Vagina (tissue), 2 donors: ENCODE measurements at regions not wholly inside any gene's neighbourhood (a gene's known extent, or its start where the extent isn't known, plus 50 kb on each side); places are given as distances from the start of the nearest gene placed in this dataset.
A peak's percentile ranks its signal among the peaks of the same experiment; 100 is the strongest.
"Not testable (repeated sequence)": the region's sequence is repeated elsewhere in the genome, so short reads cannot be mapped to it uniquely, and the experiment has no call there.

Experiments
- DNase-seq, 2 donors: peaks; one replicate each; pipeline ENCODE4 v3.0.0-alpha.2; 2017; ENCODE audit errors: extremely low spot score in 2 of 2
- H3K27ac ChIP-seq: fragments of 200-600 bp; sonication (generic); one replicate; pipeline ENCODE4 v1.5.1; 2019
- H3K27me3 ChIP-seq: fragments of 200-600 bp; sonication (generic); one replicate; pipeline ENCODE4 v1.5.1; 2019
- H3K36me3 ChIP-seq, 2 donors: fragments of 200-600 bp; sonication (generic); one replicate each; pipeline ENCODE4 v1.5.1; 2017 to 2019
- H3K4me1 ChIP-seq: fragments of 200-600 bp; sonication (generic); one replicate; pipeline ENCODE4 v1.5.1; 2019
- H3K4me3 ChIP-seq, 2 donors: fragments of 200-600 bp; sonication (generic); 1 replicate in 1 of 2; 2 replicates in 1 of 2; pipeline ENCODE4 v1.5.1; 2016 to 2019
- H3K9me3 ChIP-seq: fragments of 200-600 bp; sonication (generic); one replicate; pipeline ENCODE4 v1.5.1; 2019
- POLR2A ChIP-seq, 2 donors: fragments of 450-650 bp; IDR thresholded peaks; one replicate each; pipeline ENCODE4 v1.6.1; 2017; ENCODE audit warnings: antibody characterized with exemption in 2 of 2, mild to moderate bottlenecking in 2 of 2, moderate library complexity in 2 of 2
- POLR2AphosphoS5 ChIP-seq, 2 donors: sonication (generic); formaldehyde crosslinking; IDR thresholded peaks; one replicate each; pipeline ENCODE4 v1.9.0; 2017; ENCODE audit warnings: antibody characterized with exemption in 2 of 2, mild to moderate bottlenecking in 2 of 2, low read depth in 1 of 2; ENCODE audit not compliant: insufficient read depth in 1 of 2
- intact Hi-C: fragments of 100-400 bp; cut with DNase I; formaldehyde crosslinking; loops from one replicate; pipeline ENCODE4 v1.15.1; 2023
- TF ChIP-seq, protein P1 (sequence below), 3 experiments: fragments of 450-650 bp in 2 of 3; fragments of 200-600 bp in 1 of 3; sonication (generic) in 1 of 3; IDR thresholded peaks; one replicate each; pipeline ENCODE4 v1.5.1; 2017 to 2019; ENCODE audit warnings: antibody characterized with exemption in 3 of 3, mild to moderate bottlenecking in 2 of 3, moderate library complexity in 2 of 3

DNA sequence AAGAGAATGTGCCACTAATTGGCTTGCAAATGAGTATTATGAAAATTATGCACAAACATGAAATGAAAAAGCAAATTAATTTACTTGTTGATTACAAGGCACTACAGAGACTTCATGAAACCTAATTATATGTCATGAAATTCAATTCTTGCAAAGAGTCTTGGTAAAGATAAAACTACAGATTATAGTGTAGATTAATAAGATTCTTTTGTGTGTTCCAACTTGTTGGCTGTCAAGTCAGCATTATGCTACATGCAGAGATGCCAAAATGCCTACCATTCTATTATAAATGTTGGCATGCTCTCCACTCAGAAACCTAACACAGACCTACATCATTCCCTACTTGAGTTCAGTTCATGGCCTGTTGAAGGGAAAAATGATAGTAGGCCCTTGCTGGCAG lies 97.2 kb upstream of the KITLG start:
- Histone ChIP-seq H3K9me3 (no peaks in the 10 kb centered on the region), H3K4me1 (peaks cover 9% of the 10 kb centered on the region), H3K4me3 (no peak overlapping the region), H3K36me3 (no peaks in the 10 kb centered on the region), H3K27me3 (no peaks in the 10 kb centered on the region), H3K27ac (no peak overlapping the region)
- intact Hi-C loops = no loop called here
- TF ChIP-seq POLR2A (IDR thresholded peaks at IDR 0.05) (no peak), POLR2AphosphoS5 (IDR thresholded peaks at IDR 0.05; ENCODE audit: insufficient read depth in 1 of 2, low read depth in 1 of 2) (no peak)
- TF ChIP-seq, protein P1, sequence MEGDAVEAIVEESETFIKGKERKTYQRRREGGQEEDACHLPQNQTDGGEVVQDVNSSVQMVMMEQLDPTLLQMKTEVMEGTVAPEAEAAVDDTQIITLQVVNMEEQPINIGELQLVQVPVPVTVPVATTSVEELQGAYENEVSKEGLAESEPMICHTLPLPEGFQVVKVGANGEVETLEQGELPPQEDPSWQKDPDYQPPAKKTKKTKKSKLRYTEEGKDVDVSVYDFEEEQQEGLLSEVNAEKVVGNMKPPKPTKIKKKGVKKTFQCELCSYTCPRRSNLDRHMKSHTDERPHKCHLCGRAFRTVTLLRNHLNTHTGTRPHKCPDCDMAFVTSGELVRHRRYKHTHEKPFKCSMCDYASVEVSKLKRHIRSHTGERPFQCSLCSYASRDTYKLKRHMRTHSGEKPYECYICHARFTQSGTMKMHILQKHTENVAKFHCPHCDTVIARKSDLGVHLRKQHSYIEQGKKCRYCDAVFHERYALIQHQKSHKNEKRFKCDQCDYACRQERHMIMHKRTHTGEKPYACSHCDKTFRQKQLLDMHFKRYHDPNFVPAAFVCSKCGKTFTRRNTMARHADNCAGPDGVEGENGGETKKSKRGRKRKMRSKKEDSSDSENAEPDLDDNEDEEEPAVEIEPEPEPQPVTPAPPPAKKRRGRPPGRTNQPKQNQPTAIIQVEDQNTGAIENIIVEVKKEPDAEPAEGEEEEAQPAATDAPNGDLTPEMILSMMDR (IDR thresholded peaks at IDR 0.05) = no peak
- DNase-seq = no peak

DNA sequence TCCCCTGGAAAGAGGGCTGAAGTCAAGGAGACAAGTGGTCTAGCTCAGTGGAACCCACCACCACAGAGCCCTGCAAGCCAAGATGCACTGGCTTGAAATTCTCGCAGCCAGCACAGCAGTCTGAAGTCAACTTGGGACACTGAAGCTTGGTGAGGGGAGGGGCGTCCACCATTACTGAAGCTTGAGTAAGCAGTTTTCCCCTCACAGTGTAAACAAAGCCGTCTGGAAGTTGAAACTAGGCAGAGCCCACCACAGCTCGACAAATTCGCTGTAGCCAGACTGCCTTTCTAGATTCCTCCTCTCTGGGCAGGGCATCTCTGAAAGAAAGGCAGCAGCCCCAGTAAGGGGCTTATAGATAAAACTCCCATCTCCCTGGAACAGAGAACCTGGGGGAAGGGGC lies 87.3 kb upstream of the KITLG start:
- H3K4me1 ChIP-seq, DNase-seq, H3K27me3 ChIP-seq, H3K27ac ChIP-seq, H3K9me3 ChIP-seq, H3K4me3 ChIP-seq, H3K36me3 ChIP-seq, intact Hi-C loops: not testable (repeated sequence)

DNA sequence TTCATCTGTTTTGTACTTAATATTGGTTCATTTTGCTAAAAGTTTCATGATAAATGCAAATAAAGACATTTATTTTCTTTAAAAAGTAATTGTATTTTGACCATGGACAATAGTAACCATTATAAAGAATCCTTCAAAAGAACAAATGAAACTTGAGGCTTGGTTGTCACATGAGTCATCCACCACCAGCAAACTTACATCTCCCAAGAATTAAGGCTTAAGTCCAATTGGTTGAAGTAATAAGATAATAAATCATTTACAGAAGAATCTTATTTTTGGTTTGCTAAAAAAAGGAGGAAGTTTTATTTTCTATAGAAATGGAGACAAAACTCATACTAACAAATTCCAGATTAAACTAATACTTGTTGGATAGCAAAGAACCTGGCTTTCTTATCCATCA lies 84.8 kb upstream of the KITLG start:
- H3K27me3 ChIP-seq = no peaks in the 10 kb centered on the region
- no peak overlapping the region for H3K4me3 ChIP-seq
- no peaks in the 10 kb centered on the region for H3K4me1 ChIP-seq
- no peaks in the 10 kb centered on the region for H3K9me3 ChIP-seq
- TF ChIP-seq POLR2A (IDR thresholded peaks at IDR 0.05) (no peak), POLR2AphosphoS5 (IDR thresholded peaks at IDR 0.05; ENCODE audit: insufficient read depth in 1 of 2, low read depth in 1 of 2) (no peak)
- TF ChIP-seq, protein P1 (IDR thresholded peaks at IDR 0.05) = no peak
- intact Hi-C loops = no loop called here
- DNase-seq = no peak
- no peak overlapping the region for H3K27ac ChIP-seq
- H3K36me3 ChIP-seq = no peaks in the 10 kb centered on the region

DNA sequence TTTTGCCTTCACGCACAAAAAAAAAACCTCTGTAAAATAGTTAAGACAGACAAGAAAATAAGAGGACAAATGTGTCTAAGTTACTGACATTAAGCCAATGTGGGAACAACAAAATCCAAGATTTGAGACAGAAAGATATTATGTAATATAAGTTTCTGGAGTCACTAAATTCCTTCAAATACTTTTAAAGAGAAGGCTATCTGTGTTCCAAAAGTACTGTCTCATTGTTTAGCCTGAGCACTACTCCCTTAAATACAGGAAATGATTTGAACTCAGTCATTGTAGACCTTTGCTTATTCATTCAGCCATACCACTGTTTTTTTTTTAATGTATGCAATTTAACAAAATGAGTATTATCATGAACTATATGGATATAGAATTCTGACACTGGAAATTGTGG lies 82.7 kb upstream of the KITLG start:
- Histone ChIP-seq H3K9me3 (no peaks in the 10 kb centered on the region), H3K27me3 (no peaks in the 10 kb centered on the region), H3K4me3 (no peak overlapping the region), H3K36me3 (no peaks in the 10 kb centered on the region), H3K27ac (no peak overlapping the region), H3K4me1 (peaks cover 7% of the 10 kb centered on the region)
- DNase-seq = no peak
- TF ChIP-seq, protein P1 (IDR thresholded peaks at IDR 0.05) = no peak
- no peak for TF ChIP-seq POLR2AphosphoS5 (IDR thresholded peaks at IDR 0.05; ENCODE audit: insufficient read depth in 1 of 2, low read depth in 1 of 2)
- TF ChIP-seq POLR2A (IDR thresholded peaks at IDR 0.05) = no peak
- intact Hi-C loops = no loop called here

DNA sequence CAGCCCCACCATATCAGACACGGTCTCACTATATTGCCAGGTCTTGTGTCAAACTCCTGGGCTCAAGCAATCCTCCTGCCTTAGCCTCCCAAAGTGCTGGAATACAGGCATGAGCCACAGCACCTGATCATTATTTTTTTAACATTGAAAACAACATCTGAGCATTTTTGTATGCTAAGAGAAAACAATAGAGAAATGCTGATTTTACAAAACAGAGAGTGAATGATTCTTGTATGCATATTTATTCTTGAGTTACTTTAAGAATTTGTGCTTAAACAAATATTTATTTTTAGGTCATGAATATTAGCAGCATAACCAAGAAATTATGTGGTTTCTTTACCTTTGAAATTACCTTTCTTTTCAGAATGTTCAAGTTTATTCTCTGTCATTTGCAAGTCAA lies 81.8 kb upstream of the KITLG start:
- H3K36me3 ChIP-seq = no peaks in the 10 kb centered on the region
- no peak overlapping the region for H3K4me3 ChIP-seq
- intact Hi-C loops = no loop called here
- no peak overlapping the region for H3K27ac ChIP-seq
- no peak for DNase-seq
- H3K9me3 ChIP-seq = no peaks in the 10 kb centered on the region
- TF ChIP-seq, protein P1 (IDR thresholded peaks at IDR 0.05) = no peak
- H3K4me1 ChIP-seq = peaks cover 7% of the 10 kb centered on the region
- no peaks in the 10 kb centered on the region for H3K27me3 ChIP-seq

DNA sequence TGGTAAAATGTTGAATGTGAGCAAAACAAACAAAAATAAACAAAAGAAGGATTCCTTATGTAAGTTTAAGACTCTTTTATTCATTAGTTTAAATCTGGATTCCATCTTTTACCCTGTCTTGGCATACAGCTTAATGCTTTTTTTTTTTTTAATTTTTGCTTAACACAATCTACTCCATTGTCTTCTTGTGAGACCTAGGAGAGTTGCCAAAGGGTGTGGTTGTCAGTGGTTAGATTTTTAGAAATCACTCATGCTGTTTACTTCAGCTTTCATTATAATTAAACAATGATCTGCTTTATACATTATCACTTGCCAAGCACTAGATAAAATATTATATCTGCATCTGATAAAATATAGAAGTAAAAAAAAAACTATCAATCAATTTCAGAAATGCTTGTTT lies 77.7 kb upstream of the KITLG start:
- no peak for DNase-seq
- peak in 1 of 2 donors; percentile 10 for TF ChIP-seq POLR2AphosphoS5 (IDR thresholded peaks at IDR 0.05; ENCODE audit: insufficient read depth in 1 of 2, low read depth in 1 of 2)
- TF ChIP-seq, protein P1 (IDR thresholded peaks at IDR 0.05) = no peak
- H3K27me3 ChIP-seq = no peaks in the 10 kb centered on the region
- H3K4me3 ChIP-seq = no peak overlapping the region
- H3K4me1 ChIP-seq = peaks cover 7% of the 10 kb centered on the region
- no peaks in the 10 kb centered on the region for H3K36me3 ChIP-seq
- intact Hi-C loops = no loop called here
- H3K9me3 ChIP-seq = no peaks in the 10 kb centered on the region
- H3K27ac ChIP-seq = no peak overlapping the region
